GM21390 (cell line): ENCODE measurements at regions not wholly inside any gene's neighbourhood (a gene's known extent, or its start where the extent isn't known, plus 50 kb on each side); places are given as distances from the start of the nearest gene placed in this dataset.

ENCODE experiments used
- ATAC-seq: cut with Tn5 transposase; IDR thresholded peaks from one replicate; pipeline ENCODE4 v1.9.1; 2021; ENCODE audit not compliant: unreplicated experiment

GRCh38 chr1:80933346-80933745 is 867.4 kb upstream of the ADGRL2 start:
- no peak for ATAC-seq

GRCh38 chr1:80931178-80931577 is 869.6 kb upstream of the ADGRL2 start:
- no peak for ATAC-seq

GRCh38 chr1:80929868-80930508 is 870.7 kb upstream of the ADGRL2 start:
- ATAC-seq, result no peak

- no peak for ATAC-seq
Observed at GRCh38 chr1:80926531-80926930, 874.2 kb upstream of the ADGRL2 start.

- no peak for ATAC-seq
Observed at GRCh38 chr1:80925130-80925805, 875.5 kb upstream of the ADGRL2 start.

- ATAC-seq, result no peak
Observed at GRCh38 chr1:80924290-80924689, 876.4 kb upstream of the ADGRL2 start.

GRCh38 chr1:80922906-80923305 is 877.8 kb upstream of the ADGRL2 start:
- no peak for ATAC-seq

- no peak for ATAC-seq
Observed at GRCh38 chr1:80919426-80919825, 881.3 kb upstream of the ADGRL2 start.

GRCh38 chr1:80918380-80918779 is 882.4 kb upstream of the ADGRL2 start:
- ATAC-seq, result no peak

- no peak for ATAC-seq
Observed at GRCh38 chr1:80917826-80918225, 882.9 kb upstream of the ADGRL2 start.

- ATAC-seq, result no peak
Observed at GRCh38 chr1:80917225-80917624, 883.5 kb upstream of the ADGRL2 start.

GRCh38 chr1:80915491-80915890 is 885.2 kb upstream of the ADGRL2 start:
- no peak for ATAC-seq

- no peak for ATAC-seq
Observed at GRCh38 chr1:80910426-80910825, 890.3 kb upstream of the ADGRL2 start.

GRCh38 chr1:80909172-80909784 is 891.5 kb upstream of the ADGRL2 start:
- ATAC-seq, result no peak

- ATAC-seq, result no peak
Observed at GRCh38 chr1:80896781-80897356, 903.9 kb upstream of the ADGRL2 start.

- ATAC-seq, result no peak
Observed at GRCh38 chr1:80894921-80895320, 905.8 kb upstream of the ADGRL2 start.

GRCh38 chr1:80893115-80893514 is 907.6 kb upstream of the ADGRL2 start:
- ATAC-seq, result no peak

- no peak for ATAC-seq
Observed at GRCh38 chr1:80892539-80892938, 908.2 kb upstream of the ADGRL2 start.

- ATAC-seq, result no peak
Observed at GRCh38 chr1:80891871-80892270, 908.9 kb upstream of the ADGRL2 start.

- ATAC-seq, result no peak
Observed at GRCh38 chr1:80882553-80882952, 918.2 kb upstream of the ADGRL2 start.

- ATAC-seq, result no peak
Observed at GRCh38 chr1:80878343-80878742, 922.4 kb upstream of the ADGRL2 start.

GRCh38 chr1:80876035-80876434 is 924.7 kb upstream of the ADGRL2 start:
- ATAC-seq, result no peak
